WTC11 (cell line): ENCODE measurements at regions not wholly inside any gene's neighbourhood (a gene's known extent, or its start where the extent isn't known, plus 50 kb on each side); places are given as distances from the start of the nearest gene placed in this dataset.

Source experiments
- JUN ChIP-seq: sonication (generic); formaldehyde crosslinking; IDR thresholded peaks from 2 replicates; pipeline ENCODE4 v1.8.0; 2023; ENCODE audit warnings: mild to moderate bottlenecking, missing genetic modification reagents
- USF2 ChIP-seq: sonication (generic); formaldehyde crosslinking; IDR thresholded peaks from 2 replicates; pipeline ENCODE4 v1.8.1; 2023; ENCODE audit warnings: mild to moderate bottlenecking, missing genetic modification reagents, moderate library complexity
- TF ChIP-seq, protein P1 (sequence below): fragments of 200-600 bp; IDR thresholded peaks from 2 replicates; pipeline ENCODE4 v1.8.0; 2022; ENCODE audit warnings: antibody characterized with exemption

DNA sequence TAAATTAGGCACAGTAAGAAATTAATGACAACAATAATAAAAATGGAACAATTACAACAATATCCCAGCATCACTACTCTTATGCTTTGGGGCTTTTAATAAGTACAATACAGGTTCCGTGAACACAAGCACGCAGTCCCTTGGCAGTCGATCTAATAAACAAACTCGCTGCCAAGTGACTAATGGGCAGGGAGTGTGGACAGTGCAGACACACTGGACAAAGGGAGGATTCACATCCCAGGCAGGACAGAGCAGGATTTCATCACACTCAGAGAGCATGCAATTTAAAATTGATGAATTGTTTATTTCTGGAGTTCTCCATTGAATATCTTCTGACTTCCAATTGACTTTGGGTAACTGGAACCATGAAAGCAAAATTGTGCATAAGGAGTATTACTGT lies 524.1 kb upstream of the CFAP20DC start:
- TF ChIP-seq, protein P1, sequence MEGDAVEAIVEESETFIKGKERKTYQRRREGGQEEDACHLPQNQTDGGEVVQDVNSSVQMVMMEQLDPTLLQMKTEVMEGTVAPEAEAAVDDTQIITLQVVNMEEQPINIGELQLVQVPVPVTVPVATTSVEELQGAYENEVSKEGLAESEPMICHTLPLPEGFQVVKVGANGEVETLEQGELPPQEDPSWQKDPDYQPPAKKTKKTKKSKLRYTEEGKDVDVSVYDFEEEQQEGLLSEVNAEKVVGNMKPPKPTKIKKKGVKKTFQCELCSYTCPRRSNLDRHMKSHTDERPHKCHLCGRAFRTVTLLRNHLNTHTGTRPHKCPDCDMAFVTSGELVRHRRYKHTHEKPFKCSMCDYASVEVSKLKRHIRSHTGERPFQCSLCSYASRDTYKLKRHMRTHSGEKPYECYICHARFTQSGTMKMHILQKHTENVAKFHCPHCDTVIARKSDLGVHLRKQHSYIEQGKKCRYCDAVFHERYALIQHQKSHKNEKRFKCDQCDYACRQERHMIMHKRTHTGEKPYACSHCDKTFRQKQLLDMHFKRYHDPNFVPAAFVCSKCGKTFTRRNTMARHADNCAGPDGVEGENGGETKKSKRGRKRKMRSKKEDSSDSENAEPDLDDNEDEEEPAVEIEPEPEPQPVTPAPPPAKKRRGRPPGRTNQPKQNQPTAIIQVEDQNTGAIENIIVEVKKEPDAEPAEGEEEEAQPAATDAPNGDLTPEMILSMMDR: no peak
- TF ChIP-seq JUN (CRISPR knock-in tag) (no peak), USF2 (no peak)
